MCF 10A (cell line): ENCODE measurements at regions not wholly inside any gene's neighbourhood (a gene's known extent, or its start where the extent isn't known, plus 50 kb on each side); places are given as distances from the start of the nearest gene placed in this dataset.

Experiments
- BruUV-seq: library from RNA; stranded (reverse); fragments of 400-500 nt; replicated peaks from 2 replicates; lab custom pipeline; 2021; lab: Mats Ljungman, UMichigan
- CTCF ChIA-PET: fragments of 300-600 bp; sonication (Branson Sonifier 250); formaldehyde crosslinking; extraction: SDS; loops from one replicate; lab custom pipeline; 2021; ENCODE audit warnings: antibody characterized with exemption, inconsistent platforms; lab: Yijun Ruan, JAX
- POLR2A ChIA-PET: fragments of 300-600, 350-650 bp; sonication (Branson Sonifier 250); formaldehyde crosslinking; extraction: SDS; loops from one replicate; lab custom pipeline; 2020; ENCODE audit warnings: antibody characterized with exemption, inconsistent platforms; lab: Yijun Ruan, JAX
- DNase-seq: peaks from one replicate; pipeline ENCODE4 v3.0.0-alpha.2; 2018; ENCODE audit not compliant: unreplicated experiment
- H3K27ac Mint-ChIP-seq: one replicate; pipeline ENCODE4 v1.8.0; 2022; ENCODE audit warnings: mild to moderate bottlenecking, low read depth, mixed read lengths; ENCODE audit not compliant: unreplicated experiment
- H3K27me3 Mint-ChIP-seq: one replicate; pipeline ENCODE4 v1.8.0; 2022; ENCODE audit warnings: mixed read lengths; ENCODE audit not compliant: insufficient read depth, unreplicated experiment
- H3K36me3 Mint-ChIP-seq: one replicate; pipeline ENCODE4 v1.8.0; 2022; ENCODE audit warnings: mild to moderate bottlenecking, moderate library complexity, mixed read lengths; ENCODE audit not compliant: insufficient read depth, unreplicated experiment
- H3K4me1 Mint-ChIP-seq: one replicate; pipeline ENCODE4 v1.8.0; 2022; ENCODE audit warnings: mixed read lengths; ENCODE audit not compliant: insufficient read depth, unreplicated experiment
- H3K4me3 Mint-ChIP-seq: one replicate; pipeline ENCODE4 v1.8.0; 2022; ENCODE audit warnings: mild to moderate bottlenecking, moderate library complexity, mixed read lengths; ENCODE audit not compliant: unreplicated experiment
- H3K9me3 Mint-ChIP-seq: one replicate; pipeline ENCODE4 v1.8.0; 2022; ENCODE audit warnings: mixed read lengths; ENCODE audit not compliant: unreplicated experiment
- CTCF ChIP-seq: fragments of 200-600 bp; IDR thresholded peaks from one replicate; pipeline ENCODE4 v1.8.0; 2022; ENCODE audit warnings: antibody characterized with exemption, mild to moderate bottlenecking; ENCODE audit not compliant: unreplicated experiment
- intact Hi-C: fragments of 100-400 bp; cut with micrococcal nuclease; formaldehyde crosslinking; loops from 2 replicates; pipeline ENCODE4 v1.14.1; 2022

- intact Hi-C loops = no loop called here
- no TSS peak for BruUV-seq
- ChIA-PET CTCF (interaction anchor here (0.7 kb wide), 1 partner anchor 604 kb away, joined by 3 read pairs; no protein-coding TSS in a partner anchor), POLR2A (interaction anchor here (0.7 kb wide), 1 partner anchor 1892 kb away, joined by 3 read pairs; no protein-coding TSS in a partner anchor)
- Mint-ChIP-seq H3K36me3 (no peaks in the 10 kb centered on the region), H3K9me3 (no peaks in the 10 kb centered on the region), H3K27me3 (no peaks in the 10 kb centered on the region), H3K27ac (no peak overlapping the region), H3K4me1 (no peaks in the 10 kb centered on the region), H3K4me3 (no peak overlapping the region)
- TF ChIP-seq CTCF = no peak
- no peak for DNase-seq
Observed at GRCh38 chr13:104868806-104869205, 1666.7 kb downstream of the EFNB2 start.

GRCh38 chr13:104855581-104855980 lies 1679.9 kb downstream of the EFNB2 start:
- Mint-ChIP-seq H3K9me3 (peaks cover 8% of the 10 kb centered on the region), H3K27me3 (no peaks in the 10 kb centered on the region), H3K4me3 (no peak overlapping the region), H3K36me3 (no peaks in the 10 kb centered on the region), H3K27ac (no peak overlapping the region), H3K4me1 (no peaks in the 10 kb centered on the region)
- no peak for TF ChIP-seq CTCF
- intact Hi-C loops = no loop called here
- ChIA-PET CTCF (interaction anchor here (0.6 kb wide), 2 partner anchors 8 to 1547 kb away, joined by 3 to 4 read pairs; no protein-coding TSS in a partner anchor), POLR2A (interaction anchor here (0.6 kb wide), 1 partner anchor 1672 kb away, joined by 3 read pairs; no protein-coding TSS in a partner anchor)
- DNase-seq = no peak
- no TSS peak for BruUV-seq

GRCh38 chr13:104854698-104855097 lies 1680.8 kb downstream of the EFNB2 start:
- Mint-ChIP-seq H3K27ac (no peak overlapping the region), H3K27me3 (no peaks in the 10 kb centered on the region), H3K9me3 (no peaks in the 10 kb centered on the region), H3K36me3 (no peaks in the 10 kb centered on the region), H3K4me3 (no peak overlapping the region), H3K4me1 (no peaks in the 10 kb centered on the region)
- ChIA-PET CTCF (interaction anchor here (0.6 to 1.0 kb wide), 2 partner anchors 8 to 9 kb away, joined by 3 to 4 read pairs; no protein-coding TSS in a partner anchor), POLR2A (no interaction called here)
- DNase-seq = no peak
- intact Hi-C loops = no loop called here
- no peak for TF ChIP-seq CTCF
- no TSS peak for BruUV-seq

- ChIA-PET CTCF (interaction anchor here (1.0 kb wide), 1 partner anchor 9 kb away, joined by 3 read pairs; no protein-coding TSS in a partner anchor), POLR2A (no interaction called here)
- H3K27me3 Mint-ChIP-seq = no peaks in the 10 kb centered on the region
- no peak overlapping the region for H3K4me3 Mint-ChIP-seq
- TF ChIP-seq CTCF = no peak
- no peaks in the 10 kb centered on the region for H3K9me3 Mint-ChIP-seq
- H3K36me3 Mint-ChIP-seq = no peaks in the 10 kb centered on the region
- H3K4me1 Mint-ChIP-seq = no peaks in the 10 kb centered on the region
- no peak for DNase-seq
- no TSS peak for BruUV-seq
- H3K27ac Mint-ChIP-seq = no peak overlapping the region
- intact Hi-C loops = no loop called here
Observed at GRCh38 chr13:104854007-104854406, 1681.5 kb downstream of the EFNB2 start.
